Putamen (tissue), 1 donor: ENCODE measurements at regions not wholly inside any gene's neighbourhood (a gene's known extent, or its start where the extent isn't known, plus 50 kb on each side); places are given as distances from the start of the nearest gene placed in this dataset.
A peak's percentile ranks its signal among the peaks of the same experiment; 100 is the strongest.
"Not testable (repeated sequence)": the region's sequence is repeated elsewhere in the genome, so short reads cannot be mapped to it uniquely, and the experiment has no call there.

Experiments
- DNase-seq: peaks from one replicate; pipeline ENCODE4 v3.0.0-alpha.2; 2016; ENCODE audit warnings: low spot score

GRCh38 chr12:124652661-124653060 lies 85.2 kb upstream of the NCOR2 start:
- no peak for DNase-seq

DNA sequence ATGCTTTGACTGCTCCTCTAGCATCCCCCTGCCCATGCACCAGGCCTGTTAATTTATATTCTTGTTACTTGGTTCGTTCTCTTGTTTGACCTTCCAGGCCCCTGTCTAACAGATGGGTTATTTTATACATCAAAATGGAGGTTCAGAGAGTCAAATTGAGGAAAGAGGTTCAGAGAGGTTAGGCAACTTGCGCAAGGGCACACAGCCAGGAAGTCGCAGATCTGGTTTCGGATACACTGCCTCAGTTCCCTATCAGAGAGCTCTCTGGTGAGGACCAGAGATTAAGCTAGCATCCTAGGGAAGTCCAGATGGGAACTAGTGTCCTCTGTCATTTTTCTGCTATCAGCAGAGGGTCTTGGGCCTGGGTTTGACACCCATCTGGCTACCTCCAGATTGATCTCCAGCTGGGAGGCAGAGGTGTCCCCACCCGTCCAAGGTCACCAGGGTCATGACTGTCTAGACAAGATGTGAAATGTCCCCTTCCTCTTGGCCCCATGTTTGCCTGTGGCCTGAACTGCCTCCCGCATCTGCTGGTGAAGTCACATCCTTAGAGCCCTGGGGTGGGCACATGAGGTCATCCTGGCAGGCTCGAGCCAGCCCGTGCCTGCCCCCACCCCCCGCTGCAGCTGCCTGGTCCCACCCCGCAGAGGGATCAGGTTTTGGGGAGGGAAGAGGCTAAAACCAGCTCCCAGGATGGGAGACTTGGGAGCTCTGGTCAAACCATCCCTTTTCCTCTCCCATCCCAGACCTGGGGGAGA lies 84.3 kb upstream of the NCOR2 start:
- peak; percentile 47 for DNase-seq

DNA sequence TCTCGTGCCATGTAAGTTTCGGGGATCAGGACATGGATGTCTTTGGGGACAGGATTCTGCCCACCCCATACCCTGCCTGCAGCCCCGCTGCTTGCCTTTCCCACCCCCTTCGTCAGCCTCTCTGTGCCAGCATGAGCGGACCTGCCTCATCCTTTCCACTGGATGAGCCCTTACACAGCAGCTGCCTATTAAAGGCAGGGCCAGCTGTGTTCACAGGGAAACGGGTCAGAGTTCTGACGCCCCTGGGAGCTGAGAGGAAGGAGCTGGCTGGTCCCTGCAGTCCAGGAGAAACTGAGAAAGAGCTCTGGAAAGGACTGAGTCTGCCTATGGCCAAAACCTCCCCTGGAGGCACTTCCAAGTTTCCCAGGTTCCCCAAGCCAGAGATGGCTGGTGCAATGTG lies 83.5 kb upstream of the NCOR2 start:
- DNase-seq = no peak

- DNase-seq = no peak
Observed at GRCh38 chr12:124648710-124649384, 81.4 kb upstream of the NCOR2 start.

DNA sequence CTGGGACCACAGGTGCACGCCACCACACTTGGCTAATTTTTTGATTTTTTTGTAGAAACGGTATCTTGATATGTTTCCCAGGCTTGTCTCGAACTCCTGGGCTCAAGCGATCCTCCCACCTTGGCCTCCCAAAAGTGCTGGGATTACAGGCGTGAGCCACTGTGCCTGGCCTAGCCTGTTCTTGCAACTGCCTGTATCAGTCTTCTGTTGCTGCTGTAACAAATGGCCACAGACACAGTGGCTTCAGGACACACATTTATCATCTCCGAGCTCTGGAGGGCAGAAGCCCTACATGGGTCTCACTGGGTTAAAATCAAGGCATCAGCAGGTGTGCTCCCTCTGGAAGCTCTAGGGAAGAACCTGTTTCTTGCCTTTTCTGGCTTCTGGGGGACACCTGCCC lies 79.9 kb upstream of the NCOR2 start:
- DNase-seq = no peak

GRCh38 chr12:124646385-124647230 lies 79.2 kb upstream of the NCOR2 start:
- DNase-seq = peak; percentile 72

DNA sequence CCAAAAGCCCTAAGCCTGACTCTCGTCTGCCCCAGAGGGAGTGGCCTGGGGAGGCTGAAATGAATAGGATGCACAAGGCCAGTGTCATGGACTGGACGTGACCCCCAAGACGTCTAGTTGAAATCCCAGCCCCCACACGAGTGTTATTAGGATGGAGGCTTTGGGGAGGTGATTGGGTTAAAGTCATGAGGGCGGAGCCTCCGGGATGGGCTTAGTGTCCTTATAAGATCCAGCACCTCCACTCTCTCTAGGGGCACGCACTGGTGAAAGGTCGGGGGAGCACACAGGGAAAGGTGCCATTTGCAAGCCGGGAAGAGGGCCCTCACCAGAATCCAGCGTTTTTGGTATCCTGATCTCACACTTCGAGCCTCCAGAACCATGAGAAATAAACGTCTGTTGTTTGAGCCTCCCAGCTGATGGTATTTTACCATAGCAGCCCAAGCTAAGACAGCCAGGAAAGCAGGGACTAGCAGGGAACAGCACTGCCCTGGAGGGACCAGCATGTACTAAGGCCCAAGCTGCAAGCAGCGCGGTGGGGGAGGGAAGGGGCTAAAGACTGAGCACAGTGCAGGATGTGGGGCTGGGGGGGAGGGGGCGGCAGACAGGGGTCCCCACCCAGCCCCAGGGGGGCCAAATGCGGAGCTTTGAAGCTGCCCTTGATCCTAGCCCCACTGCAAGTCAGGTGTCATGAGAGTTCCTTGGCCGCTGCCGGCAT lies 78.3 kb upstream of the NCOR2 start:
- no peak for DNase-seq

DNA sequence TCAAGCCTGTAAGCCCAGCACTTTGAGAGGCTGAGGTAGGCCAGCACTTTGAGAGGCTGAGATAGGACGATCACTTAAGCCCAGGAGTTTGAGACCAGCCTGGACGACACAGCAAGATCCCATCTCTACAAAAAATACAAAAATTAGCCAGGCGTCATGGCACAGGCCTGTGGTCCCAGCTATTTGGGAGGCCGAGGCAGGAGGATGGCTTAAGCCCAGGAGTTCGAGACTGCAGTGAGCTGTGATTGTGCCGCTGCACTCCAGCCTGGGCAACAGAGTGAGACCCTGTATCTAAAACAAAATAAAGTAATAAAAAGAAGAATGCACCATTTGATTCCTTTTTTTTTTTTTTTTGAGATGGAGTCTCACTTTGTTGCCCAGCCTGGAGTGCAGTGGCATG lies 76.4 kb upstream of the NCOR2 start:
- not testable (repeated sequence) for DNase-seq

- no peak for DNase-seq
Observed at GRCh38 chr12:124642105-124642504, 74.7 kb upstream of the NCOR2 start.

GRCh38 chr12:124641591-124641990 lies 74.2 kb upstream of the NCOR2 start:
- no peak for DNase-seq

GRCh38 chr12:124640056-124640455 lies 72.6 kb upstream of the NCOR2 start:
- DNase-seq = no peak

GRCh38 chr12:124639122-124639806 lies 71.9 kb upstream of the NCOR2 start:
- DNase-seq = no peak

GRCh38 chr12:124637581-124637981 lies 70.2 kb upstream of the NCOR2 start:
- no peak for DNase-seq

- no peak for DNase-seq
Observed at GRCh38 chr12:124637163-124637562, 69.8 kb upstream of the NCOR2 start.

- no peak for DNase-seq
Observed at GRCh38 chr12:124636138-124636978, 68.9 kb upstream of the NCOR2 start.

GRCh38 chr12:124635316-124635715 lies 67.9 kb upstream of the NCOR2 start:
- no peak for DNase-seq

DNA sequence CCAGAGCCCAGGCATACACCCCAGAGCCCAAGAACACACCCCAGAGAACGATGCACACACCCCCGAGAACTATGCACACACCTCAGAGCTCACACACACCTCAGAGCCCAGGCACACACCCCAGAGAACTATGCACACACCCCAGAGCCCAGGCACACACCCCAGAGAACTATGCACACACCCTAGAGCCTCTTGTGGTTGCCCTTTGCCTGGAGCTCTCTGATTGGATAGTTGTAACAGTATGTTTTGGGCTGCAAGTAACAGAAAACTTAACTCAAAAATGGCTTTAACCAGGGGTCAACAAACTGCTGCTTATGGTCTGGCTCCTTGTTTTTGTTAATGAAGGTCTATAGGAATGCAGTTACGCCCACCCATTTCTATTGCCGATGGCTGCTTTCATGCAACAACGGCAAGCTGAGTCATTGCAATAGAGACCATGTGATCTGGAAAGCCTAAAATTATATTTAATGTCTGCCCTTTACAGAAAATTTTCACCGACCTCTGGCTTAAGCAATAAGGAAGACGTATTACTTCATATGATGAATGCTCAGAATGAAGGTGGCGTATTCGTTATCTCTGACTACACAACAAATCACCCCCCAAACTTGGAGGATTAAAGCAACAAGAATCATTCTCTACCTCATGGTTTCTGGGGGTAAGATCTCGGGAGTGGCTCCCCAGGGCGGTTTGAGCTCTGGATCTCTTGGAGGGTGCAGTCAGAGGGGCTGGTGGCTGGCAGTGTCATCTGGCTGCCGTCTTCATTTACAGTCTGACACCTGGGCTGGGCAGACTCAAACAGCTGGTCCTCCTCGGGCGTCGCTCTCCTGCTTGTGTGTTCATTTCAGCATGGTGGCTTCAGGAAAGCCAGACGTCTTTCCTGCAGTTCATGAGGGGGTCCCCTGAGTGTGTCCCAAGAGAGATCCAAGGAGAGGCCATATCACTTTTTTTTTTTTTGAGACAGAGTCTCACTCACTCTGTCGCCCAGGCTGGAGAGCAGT lies 66.3 kb upstream of the NCOR2 start:
- DNase-seq = no peak

- no peak for DNase-seq
Observed at GRCh38 chr12:124632519-124632984, 65.1 kb upstream of the NCOR2 start.

DNA sequence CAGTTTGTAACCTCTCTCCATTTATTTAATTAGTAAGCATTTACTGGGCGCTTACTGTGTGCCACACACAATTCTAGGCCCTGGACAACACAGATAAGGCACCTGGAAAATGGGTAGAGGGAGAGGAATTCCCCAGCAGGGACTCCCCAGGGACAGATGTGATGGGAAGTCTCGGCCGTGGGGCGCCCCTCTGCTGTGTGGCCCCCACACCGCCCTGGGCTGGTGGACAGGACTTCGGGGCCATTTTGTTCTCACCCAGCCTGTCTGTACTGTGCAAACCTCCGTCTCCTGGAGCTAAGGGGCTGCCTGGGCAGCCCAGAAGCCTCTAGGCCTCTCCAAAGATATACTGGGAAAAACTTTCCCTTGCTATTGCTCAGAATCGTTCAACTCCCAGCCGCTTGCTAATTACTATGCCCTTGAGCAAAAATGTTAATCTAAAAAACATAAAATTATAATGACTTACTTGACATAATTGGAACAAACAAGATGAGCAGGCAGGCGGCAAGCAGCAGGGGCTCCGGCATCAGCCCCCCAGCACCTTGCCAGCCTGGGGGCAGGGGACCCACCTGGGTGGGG lies 64.4 kb upstream of the NCOR2 start:
- DNase-seq = no peak
